GM12892 (cell line): ENCODE measurements at regions not wholly inside any gene's neighbourhood (a gene's known extent, or its start where the extent isn't known, plus 50 kb on each side); places are given as distances from the start of the nearest gene placed in this dataset.

Experiments used
- DNase-seq: peaks from one replicate; pipeline ENCODE4 v3.0.0; 2011; ENCODE audit not compliant: insufficient read length
- FAIRE-seq: peaks from 2 replicates; lab custom pipeline; 2011; peaks lifted over from hg19 to GRCh38; lab: Jason Lieb, UNC
- POLR2A ChIP-seq: IDR thresholded peaks from 2 replicates; pipeline ENCODE4 v1.6.1; 2011; ENCODE audit warnings: low read depth, low read length, control low read depth
- POLR2AphosphoS5 ChIP-seq: IDR thresholded peaks from 2 replicates; pipeline ENCODE4 v1.6.1; 2011; ENCODE audit warnings: low read depth, low read length, control low read depth
- TAF1 ChIP-seq: IDR thresholded peaks from 2 replicates; pipeline ENCODE4 v1.6.1; 2011; ENCODE audit warnings: low read depth, mild to moderate bottlenecking, control low read depth, low read length, borderline replicate concordance

GRCh38 chr5:143505354-143505753 lies 101.9 kb upstream of the NR3C1 start:
- TF ChIP-seq POLR2AphosphoS5, result no peak
- TF ChIP-seq TAF1, result no peak
- no peak for TF ChIP-seq POLR2A
- FAIRE-seq, result no peak
- no peak for DNase-seq

GRCh38 chr5:143501310-143502044 lies 98.0 kb upstream of the NR3C1 start:
- FAIRE-seq (no peak), DNase-seq (no peak)
- TF ChIP-seq TAF1 (no peak), POLR2A (no peak), POLR2AphosphoS5 (no peak)

- no peak for DNase-seq
- TF ChIP-seq POLR2A (no peak), POLR2AphosphoS5 (no peak), TAF1 (no peak)
- FAIRE-seq, result no peak
Observed at GRCh38 chr5:143499480-143500114, 96.1 kb upstream of the NR3C1 start.

- no peak for FAIRE-seq
Observed at GRCh38 chr5:143498821-143499220, 95.3 kb upstream of the NR3C1 start.

GRCh38 chr5:143497749-143498148 lies 94.3 kb upstream of the NR3C1 start:
- FAIRE-seq (no peak), DNase-seq (no peak)
- no peak for TF ChIP-seq POLR2A
- TF ChIP-seq POLR2AphosphoS5, result no peak
- no peak for TF ChIP-seq TAF1

More at GRCh38 chr5:143498821-143499220, 95.3 kb upstream of the NR3C1 start:
- DNase-seq, result no peak
- no peak for TF ChIP-seq POLR2AphosphoS5
- no peak for TF ChIP-seq POLR2A
- TF ChIP-seq TAF1, result no peak

- DNase-seq, result no peak
- FAIRE-seq, result no peak
- TF ChIP-seq TAF1, result no peak
- no peak for TF ChIP-seq POLR2AphosphoS5
- TF ChIP-seq POLR2A, result no peak
Observed at GRCh38 chr5:143496943-143497342, 93.5 kb upstream of the NR3C1 start.

GRCh38 chr5:143495821-143496275 lies 92.4 kb upstream of the NR3C1 start:
- no peak for FAIRE-seq
- TF ChIP-seq POLR2A (no peak), POLR2AphosphoS5 (no peak), TAF1 (no peak)
- no peak for DNase-seq

- FAIRE-seq (no peak), DNase-seq (no peak)
- TF ChIP-seq TAF1 (no peak), POLR2AphosphoS5 (no peak), POLR2A (no peak)
Observed at GRCh38 chr5:143495110-143495509, 91.6 kb upstream of the NR3C1 start.

GRCh38 chr5:143494595-143494994 lies 91.1 kb upstream of the NR3C1 start:
- FAIRE-seq (no peak), DNase-seq (no peak)
- TF ChIP-seq POLR2A (no peak), POLR2AphosphoS5 (no peak), TAF1 (no peak)

- FAIRE-seq (no peak), DNase-seq (no peak)
- TF ChIP-seq POLR2A, result no peak
- TF ChIP-seq TAF1, result no peak
- TF ChIP-seq POLR2AphosphoS5, result no peak
Observed at GRCh38 chr5:143494162-143494561, 90.7 kb upstream of the NR3C1 start.

GRCh38 chr5:143492783-143493182 lies 89.3 kb upstream of the NR3C1 start:
- FAIRE-seq (no peak), DNase-seq (no peak)
- TF ChIP-seq TAF1, result no peak

- no peak for DNase-seq
- TF ChIP-seq POLR2AphosphoS5, result no peak
- TF ChIP-seq POLR2A, result no peak
- TF ChIP-seq TAF1, result no peak
- FAIRE-seq, result no peak
Observed at GRCh38 chr5:143491646-143492045, 88.2 kb upstream of the NR3C1 start.

- FAIRE-seq, result no peak
Observed at GRCh38 chr5:143488381-143488780, 84.9 kb upstream of the NR3C1 start.

More at GRCh38 chr5:143488381-143488780, 84.9 kb upstream of the NR3C1 start:
- DNase-seq, result no peak
- TF ChIP-seq POLR2AphosphoS5, result no peak
- TF ChIP-seq TAF1, result no peak
- no peak for TF ChIP-seq POLR2A
